Coronary artery (tissue), 2 donors: ENCODE measurements at regions not wholly inside any gene's neighbourhood (a gene's known extent, or its start where the extent isn't known, plus 50 kb on each side); places are given as distances from the start of the nearest gene placed in this dataset.

Source experiments
- DNase-seq: peaks from one replicate; pipeline ENCODE4 v3.0.0-alpha.2; 2017; ENCODE audit warnings: low spot score
- H3K27ac ChIP-seq, 2 donors: fragments of 200-600 bp; sonication (generic); one replicate each; pipeline ENCODE4 v1.5.1; 2016 to 2019
- H3K4me3 ChIP-seq: fragments of 200-600 bp; sonication (generic); 2 replicates; pipeline ENCODE4 v1.5.1; 2016; ENCODE audit warnings: mild to moderate bottlenecking, moderate library complexity
- CTCF ChIP-seq: fragments of 200-600 bp; sonication (generic); IDR thresholded peaks from one replicate; pipeline ENCODE4 v1.5.1; 2019; ENCODE audit warnings: antibody characterized with exemption

- no peak for TF ChIP-seq CTCF
- Histone ChIP-seq H3K4me3 (no peak overlapping the region), H3K27ac (no peak overlapping the region)
- no peak for DNase-seq
Observed at GRCh38 chr2:60309941-60310660, 243.4 kb downstream of the BCL11A start.

GRCh38 chr2:60309336-60309735 is 244.1 kb downstream of the BCL11A start:
- TF ChIP-seq CTCF = no peak
- no peak overlapping the region for H3K4me3 ChIP-seq
- H3K27ac ChIP-seq = no peak overlapping the region
- no peak for DNase-seq

GRCh38 chr2:60306267-60306861 is 247.1 kb downstream of the BCL11A start:
- Histone ChIP-seq H3K27ac (no peak overlapping the region), H3K4me3 (no peak overlapping the region)
- DNase-seq = no peak
- no peak for TF ChIP-seq CTCF

- DNase-seq = no peak
- no peak for TF ChIP-seq CTCF
- Histone ChIP-seq H3K4me3 (no peak overlapping the region), H3K27ac (no peak overlapping the region)
Observed at GRCh38 chr2:60303680-60304079, 249.8 kb downstream of the BCL11A start.

- Histone ChIP-seq H3K4me3 (no peak overlapping the region), H3K27ac (no peak overlapping the region)
- no peak for DNase-seq
- TF ChIP-seq CTCF = no peak
Observed at GRCh38 chr2:60302377-60303126, 250.9 kb downstream of the BCL11A start.

GRCh38 chr2:60301726-60302125 is 251.7 kb downstream of the BCL11A start:
- DNase-seq = no peak
- no peak for TF ChIP-seq CTCF
- no peak overlapping the region for H3K27ac ChIP-seq
- H3K4me3 ChIP-seq = no peak overlapping the region
